Lower lobe of right lung (tissue), 2 donors: ENCODE measurements at regions not wholly inside any gene's neighbourhood (a gene's known extent, or its start where the extent isn't known, plus 50 kb on each side); places are given as distances from the start of the nearest gene placed in this dataset.

Source experiments
- ATAC-seq, 2 donors: fragments of 200-7000 bp; cut with Tn5 transposase; one replicate each; pipeline ENCODE4 v1.9.1; 2020 to 2022; ENCODE audit warnings: mild to moderate bottlenecking in 2 of 2, moderate library complexity in 2 of 2
- DNase-seq: peaks from one replicate; pipeline ENCODE4 v3.0.0-alpha.2; 2020
- H3K27ac ChIP-seq: fragments of 200-600 bp; one replicate; pipeline ENCODE4 v1.8.0; 2022
- H3K27me3 ChIP-seq: fragments of 200-600 bp; one replicate; pipeline ENCODE4 v1.8.0; 2022; ENCODE audit warnings: low read depth
- H3K36me3 ChIP-seq: fragments of 200-600 bp; one replicate; pipeline ENCODE4 v1.8.0; 2022; ENCODE audit warnings: mild to moderate bottlenecking
- H3K4me1 ChIP-seq: fragments of 200-600 bp; one replicate; pipeline ENCODE4 v1.8.0; 2022
- H3K4me3 ChIP-seq: fragments of 200-600 bp; one replicate; pipeline ENCODE4 v1.8.0; 2022; ENCODE audit warnings: mild to moderate bottlenecking
- H3K9me3 ChIP-seq: fragments of 200-600 bp; one replicate; pipeline ENCODE4 v1.8.0; 2022
- intact Hi-C: fragments of 100-400 bp; cut with DNase I; formaldehyde crosslinking; loops from one replicate; pipeline ENCODE4 v1.11.0; 2022
- TF ChIP-seq, protein P1 (sequence below): fragments of 200-600 bp; IDR thresholded peaks from one replicate; pipeline ENCODE4 v1.8.0; 2022; ENCODE audit warnings: antibody characterized with exemption, mild to moderate bottlenecking
- donor health status: DM: no; HTN: yes; CAD: no; lungs with severe emphysema.

DNA sequence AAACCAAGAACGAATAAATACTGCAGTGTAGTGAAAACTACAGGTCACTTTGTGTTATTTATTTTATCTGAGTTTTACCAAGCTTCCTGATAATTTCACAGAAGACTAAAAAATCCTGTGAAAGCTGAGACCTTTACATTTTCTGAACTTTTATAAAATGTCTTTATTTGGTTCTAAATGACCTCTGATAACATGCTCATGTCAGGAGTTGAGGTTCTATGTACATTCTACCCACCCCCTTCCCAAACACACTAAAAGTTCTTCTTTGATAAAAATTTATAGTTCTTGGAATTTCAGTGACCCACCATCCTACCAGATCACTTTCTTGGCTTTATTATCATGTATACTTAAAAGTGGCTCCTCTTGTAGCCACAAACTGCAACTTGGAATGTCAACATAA lies 463.1 kb downstream of the PIK3C3 start:
- TF ChIP-seq, protein P1, sequence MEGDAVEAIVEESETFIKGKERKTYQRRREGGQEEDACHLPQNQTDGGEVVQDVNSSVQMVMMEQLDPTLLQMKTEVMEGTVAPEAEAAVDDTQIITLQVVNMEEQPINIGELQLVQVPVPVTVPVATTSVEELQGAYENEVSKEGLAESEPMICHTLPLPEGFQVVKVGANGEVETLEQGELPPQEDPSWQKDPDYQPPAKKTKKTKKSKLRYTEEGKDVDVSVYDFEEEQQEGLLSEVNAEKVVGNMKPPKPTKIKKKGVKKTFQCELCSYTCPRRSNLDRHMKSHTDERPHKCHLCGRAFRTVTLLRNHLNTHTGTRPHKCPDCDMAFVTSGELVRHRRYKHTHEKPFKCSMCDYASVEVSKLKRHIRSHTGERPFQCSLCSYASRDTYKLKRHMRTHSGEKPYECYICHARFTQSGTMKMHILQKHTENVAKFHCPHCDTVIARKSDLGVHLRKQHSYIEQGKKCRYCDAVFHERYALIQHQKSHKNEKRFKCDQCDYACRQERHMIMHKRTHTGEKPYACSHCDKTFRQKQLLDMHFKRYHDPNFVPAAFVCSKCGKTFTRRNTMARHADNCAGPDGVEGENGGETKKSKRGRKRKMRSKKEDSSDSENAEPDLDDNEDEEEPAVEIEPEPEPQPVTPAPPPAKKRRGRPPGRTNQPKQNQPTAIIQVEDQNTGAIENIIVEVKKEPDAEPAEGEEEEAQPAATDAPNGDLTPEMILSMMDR, result no peak
- intact Hi-C loops, result no loop called here
- no peak for ATAC-seq

DNA sequence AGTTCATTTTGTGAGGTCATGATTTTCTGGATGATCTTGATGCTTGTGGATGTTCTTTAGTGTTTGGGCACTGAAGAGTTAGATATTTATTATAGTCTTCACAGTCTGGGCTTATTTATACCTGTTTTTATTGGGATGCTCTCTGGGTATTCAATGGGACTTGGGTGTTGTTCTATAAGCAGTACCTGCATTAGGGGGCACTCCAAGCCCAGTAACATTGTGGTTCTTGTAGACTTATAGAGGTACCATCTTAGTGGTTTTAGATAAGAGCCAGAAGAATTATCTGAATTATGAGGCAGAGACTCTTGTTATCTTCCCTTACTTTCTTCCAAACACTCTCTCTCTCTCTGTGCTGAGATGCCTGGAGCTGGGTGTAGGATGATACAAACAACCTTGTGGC lies 470.0 kb downstream of the PIK3C3 start:
- H3K4me1 ChIP-seq, result no peaks in the 10 kb centered on the region
- DNase-seq (no peak), ATAC-seq (no peak)
- no peaks in the 10 kb centered on the region for H3K27me3 ChIP-seq
- no peak overlapping the region for H3K4me3 ChIP-seq
- intact Hi-C loops, result no loop called here
- no peaks in the 10 kb centered on the region for H3K36me3 ChIP-seq
- TF ChIP-seq, protein P1, result no peak
- no peak overlapping the region for H3K27ac ChIP-seq
- H3K9me3 ChIP-seq, result no peaks in the 10 kb centered on the region

More for the DNA sequence above, 463.1 kb downstream of the PIK3C3 start:
- Histone ChIP-seq H3K36me3 (no peaks in the 10 kb centered on the region), H3K27me3 (no peaks in the 10 kb centered on the region), H3K4me3 (no peak overlapping the region), H3K4me1 (no peaks in the 10 kb centered on the region), H3K9me3 (no peaks in the 10 kb centered on the region), H3K27ac (no peak overlapping the region)
- DNase-seq, result no peak

DNA sequence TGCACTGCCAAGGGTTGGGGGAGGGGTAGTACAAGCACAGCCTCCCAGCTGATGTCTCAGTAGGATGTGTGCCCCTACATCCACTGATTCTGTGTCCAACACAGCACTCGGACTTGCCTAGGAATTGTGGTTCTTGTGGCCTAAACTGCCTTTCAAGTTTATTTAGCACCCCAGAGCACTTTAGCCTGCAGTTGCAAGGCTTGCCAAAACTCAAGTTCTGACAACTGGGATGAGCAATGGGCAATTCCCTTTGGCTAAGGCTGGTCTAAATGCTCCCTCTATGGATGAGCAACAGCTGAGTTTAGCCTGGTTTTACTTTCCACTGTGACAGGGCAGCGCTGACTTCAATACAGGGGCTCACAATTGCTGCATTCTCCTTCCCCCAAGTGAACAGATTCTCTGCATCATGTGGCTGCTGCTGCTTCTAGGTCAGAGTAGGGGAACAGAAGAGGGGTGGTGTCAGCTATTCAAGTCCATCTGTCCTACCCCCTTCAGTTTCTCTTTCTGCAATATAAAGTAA lies 471.5 kb downstream of the PIK3C3 start:
- TF ChIP-seq, protein P1, result no peak
- ATAC-seq (no peak), DNase-seq (no peak)
- Histone ChIP-seq H3K36me3 (no peaks in the 10 kb centered on the region), H3K4me3 (no peak overlapping the region), H3K9me3 (no peaks in the 10 kb centered on the region), H3K27me3 (no peaks in the 10 kb centered on the region), H3K27ac (no peak overlapping the region), H3K4me1 (no peaks in the 10 kb centered on the region)
- intact Hi-C loops, result no loop called here

DNA sequence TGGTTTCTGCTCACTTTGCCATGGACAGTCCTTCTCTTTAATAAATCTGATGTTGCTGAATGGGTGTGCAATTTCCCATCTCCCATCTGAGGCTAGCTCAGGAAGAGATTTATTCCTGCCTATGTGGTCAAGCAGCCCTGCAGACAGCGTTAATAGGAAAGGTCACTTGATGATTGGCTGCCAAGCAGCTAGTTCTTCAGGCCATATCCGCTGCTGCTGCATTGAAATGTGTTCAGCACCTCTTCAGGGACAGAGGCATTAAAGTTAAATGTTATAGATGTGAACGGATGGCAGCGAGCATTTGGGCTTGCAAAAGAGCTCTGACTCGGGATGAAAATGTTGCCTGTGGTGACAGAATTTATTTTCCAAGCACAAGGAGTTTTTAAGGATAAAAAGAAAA lies 474.2 kb downstream of the PIK3C3 start:
- DNase-seq (no peak), ATAC-seq (no peak)
- no peaks in the 10 kb centered on the region for H3K36me3 ChIP-seq
- no peak overlapping the region for H3K4me3 ChIP-seq
- H3K27ac ChIP-seq, result no peak overlapping the region
- H3K9me3 ChIP-seq, result no peaks in the 10 kb centered on the region
- H3K4me1 ChIP-seq, result no peaks in the 10 kb centered on the region
- TF ChIP-seq, protein P1, result no peak
- intact Hi-C loops, result no loop called here
- no peaks in the 10 kb centered on the region for H3K27me3 ChIP-seq

DNA sequence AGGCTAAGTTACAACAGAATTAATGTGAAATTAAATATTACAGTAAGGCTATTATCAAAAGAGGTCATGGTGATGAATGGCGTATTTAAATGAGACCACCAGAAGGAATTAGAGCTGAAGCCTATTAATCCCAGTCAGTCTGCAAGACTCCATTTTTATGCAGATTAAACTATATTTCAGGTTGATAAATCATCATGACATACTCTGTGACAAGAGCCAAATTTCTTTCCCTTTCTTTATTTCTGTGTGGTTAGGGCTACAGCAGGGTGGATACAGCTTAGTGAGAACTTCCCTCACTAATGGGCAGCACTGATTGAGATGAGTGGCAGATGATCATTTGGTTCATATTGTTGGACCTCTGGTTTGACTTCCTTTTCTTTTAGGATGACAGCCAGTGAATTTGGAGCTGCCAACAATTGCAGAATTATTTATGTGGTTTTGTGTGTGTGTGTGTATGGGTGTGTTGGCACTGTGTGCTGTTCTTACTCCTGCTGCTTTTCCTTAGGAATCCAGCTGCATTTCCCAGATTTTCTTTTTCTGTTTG lies 481.3 kb downstream of the PIK3C3 start:
- Histone ChIP-seq H3K36me3 (no peaks in the 10 kb centered on the region), H3K27ac (no peak overlapping the region), H3K9me3 (no peaks in the 10 kb centered on the region), H3K4me3 (no peak overlapping the region), H3K27me3 (no peaks in the 10 kb centered on the region), H3K4me1 (no peaks in the 10 kb centered on the region)
- TF ChIP-seq, protein P1, result no peak
- ATAC-seq (no peak), DNase-seq (no peak)
- intact Hi-C loops, result no loop called here
